ENCODE measurements at regions not wholly inside any gene's neighbourhood (a gene's known extent, or its start where the extent isn't known, plus 50 kb on each side); places are given as distances from the start of the nearest gene placed in this dataset.

- no peaks in the 10 kb centered on the region for H3K36me3 ChIP-seq
- no peaks in the 10 kb centered on the region for H4K20me1 ChIP-seq
- H3K27me3 ChIP-seq = no peaks in the 10 kb centered on the region
- no peak overlapping the region for H3K4me3 ChIP-seq
- no peak overlapping the region for H3K9ac ChIP-seq
- peaks cover 0 to 28% (median 4%) of the 10 kb centered on the region in 10 experiments; a peak in 9 of 20 replicates for H3K4me1 ChIP-seq
- no peak for TF ChIP-seq Cebpa-rat (IDR thresholded peaks at IDR 0.05)
- no peaks in the 10 kb centered on the region for H3K9me3 ChIP-seq (replicated peaks in 1 of 11)
- H3K27ac ChIP-seq = no peak overlapping the region
- H3K4me2 ChIP-seq = peak overlapping the region in 1 of 11 experiments; percentile 46; a peak in 3 of 22 replicates
These were observed 201.7 kb upstream of the MSX2 start for GRCh38 chr5:174522480-174523260.

GRCh38 chr5:174523311-174524071, 200.9 kb upstream of the MSX2 start:
- H3K9ac ChIP-seq = no peak overlapping the region
- no peak overlapping the region for H3K4me3 ChIP-seq
- H3K36me3 ChIP-seq = no peaks in the 10 kb centered on the region
- H3K27me3 ChIP-seq = no peaks in the 10 kb centered on the region
- no peak for TF ChIP-seq Cebpa-rat (IDR thresholded peaks at IDR 0.05)
- no peak overlapping the region for H3K4me2 ChIP-seq
- no peaks in the 10 kb centered on the region for H4K20me1 ChIP-seq
- no peak overlapping the region for H3K27ac ChIP-seq
- no peaks in the 10 kb centered on the region for H3K9me3 ChIP-seq (replicated peaks in 1 of 11)
- peaks cover 0 to 36% (median 10%) of the 10 kb centered on the region in 10 experiments; a peak in 12 of 20 replicates for H3K4me1 ChIP-seq

- H3K4me3 ChIP-seq = no peak overlapping the region
- H3K36me3 ChIP-seq = no peaks in the 10 kb centered on the region
- H3K4me2 ChIP-seq = no peak overlapping the region
- no peak for TF ChIP-seq Cebpa-rat (IDR thresholded peaks at IDR 0.05)
- no peak overlapping the region for H3K9ac ChIP-seq
- no peak overlapping the region for H3K27ac ChIP-seq
- no peaks in the 10 kb centered on the region for H4K20me1 ChIP-seq
- no peaks in the 10 kb centered on the region for H3K9me3 ChIP-seq (replicated peaks in 1 of 11)
- H3K4me1 ChIP-seq = peaks cover 0 to 36% (median 10%) of the 10 kb centered on the region in 10 experiments; a peak in 12 of 20 replicates
- no peaks in the 10 kb centered on the region for H3K27me3 ChIP-seq
These were observed 200.0 kb upstream of the MSX2 start for GRCh38 chr5:174524351-174524750.

GRCh38 chr5:174526177-174526576, 198.2 kb upstream of the MSX2 start:
- no peak overlapping the region for H3K4me3 ChIP-seq
- H4K20me1 ChIP-seq = no peaks in the 10 kb centered on the region
- peak overlapping the region in 1 of 11 experiments; percentile 26; a peak in 1 of 22 replicates for H3K4me2 ChIP-seq
- no peaks in the 10 kb centered on the region for H3K27me3 ChIP-seq
- H3K4me1 ChIP-seq = peaks cover 0 to 40% (median 12%) of the 10 kb centered on the region in 10 experiments; a peak in 14 of 20 replicates
- no peak for TF ChIP-seq Cebpa-rat (IDR thresholded peaks at IDR 0.05)
- H3K27ac ChIP-seq = no peak overlapping the region
- H3K36me3 ChIP-seq = no peaks in the 10 kb centered on the region
- H3K9ac ChIP-seq = no peak overlapping the region
- no peaks in the 10 kb centered on the region for H3K9me3 ChIP-seq (replicated peaks in 1 of 11)

GRCh38 chr5:174527916-174528540, 196.4 kb upstream of the MSX2 start:
- Histone ChIP-seq H3K4me3 (no peak overlapping the region), H3K4me2 (peak overlapping the region in 8 of 11 experiments; percentile 3 to 56 (median 26); a peak in 10 of 22 replicates), H3K27me3 (no peaks in the 10 kb centered on the region), H3K9me3 (replicated peaks in 1 of 11) (no peaks in the 10 kb centered on the region), H3K9ac (no peak overlapping the region), H3K4me1 (peaks cover 8 to 47% (median 31%) of the 10 kb centered on the region in 10 experiments; a peak in 18 of 20 replicates), H3K36me3 (no peaks in the 10 kb centered on the region), H4K20me1 (no peaks in the 10 kb centered on the region), H3K27ac (no peak overlapping the region)
- no peak for TF ChIP-seq Cebpa-rat (IDR thresholded peaks at IDR 0.05)

GRCh38 chr5:174528821-174529544, 195.4 kb upstream of the MSX2 start:
- H4K20me1 ChIP-seq = no peaks in the 10 kb centered on the region
- no peak overlapping the region for H3K4me3 ChIP-seq
- H3K4me2 ChIP-seq = no peak overlapping the region
- TF ChIP-seq Cebpa-rat (IDR thresholded peaks at IDR 0.05) = no peak
- no peaks in the 10 kb centered on the region for H3K36me3 ChIP-seq
- no peaks in the 10 kb centered on the region for H3K9me3 ChIP-seq (replicated peaks in 1 of 11)
- no peak overlapping the region for H3K9ac ChIP-seq
- peaks cover 8 to 56% (median 40%) of the 10 kb centered on the region in 10 experiments; a peak in 18 of 20 replicates for H3K4me1 ChIP-seq
- H3K27me3 ChIP-seq = no peaks in the 10 kb centered on the region
- H3K27ac ChIP-seq = no peak overlapping the region

GRCh38 chr5:174529925-174530681, 194.3 kb upstream of the MSX2 start:
- Histone ChIP-seq H3K27ac (no peak overlapping the region), H3K9me3 (replicated peaks in 1 of 11) (no peaks in the 10 kb centered on the region), H3K4me3 (no peak overlapping the region), H3K4me2 (no peak overlapping the region), H4K20me1 (no peaks in the 10 kb centered on the region), H3K4me1 (peaks cover 8 to 67% (median 46%) of the 10 kb centered on the region in 10 experiments; a peak in 18 of 20 replicates), H3K27me3 (no peaks in the 10 kb centered on the region), H3K36me3 (no peaks in the 10 kb centered on the region), H3K9ac (no peak overlapping the region)
- no peak for TF ChIP-seq Cebpa-rat (IDR thresholded peaks at IDR 0.05)

- no peaks in the 10 kb centered on the region for H3K9me3 ChIP-seq (replicated peaks in 1 of 11)
- H3K27me3 ChIP-seq = no peaks in the 10 kb centered on the region
- no peaks in the 10 kb centered on the region for H3K36me3 ChIP-seq
- H3K4me2 ChIP-seq = peak overlapping the region in 10 of 11 experiments; percentile 16 to 89 (median 76); a peak in 19 of 22 replicates
- peaks cover 8 to 58% (median 44%) of the 10 kb centered on the region in 10 experiments; a peak in 18 of 20 replicates for H3K4me1 ChIP-seq
- H4K20me1 ChIP-seq = no peaks in the 10 kb centered on the region
- H3K9ac ChIP-seq = peak overlapping the region in 4 of 11 experiments; percentile 1 to 41 (median 4); a peak in 2 of 22 replicates
- no peak overlapping the region for H3K4me3 ChIP-seq
- peak overlapping the region in 9 of 11 experiments; percentile 16 to 76 (median 63); a peak in 16 of 22 replicates for H3K27ac ChIP-seq
- TF ChIP-seq Cebpa-rat (IDR thresholded peaks at IDR 0.05) = no peak
These were observed 192.6 kb upstream of the MSX2 start for GRCh38 chr5:174531782-174532191.
